ENCODE measurements at regions not wholly inside any gene's neighbourhood (a gene's known extent, or its start where the extent isn't known, plus 50 kb on each side); places are given as distances from the start of the nearest gene placed in this dataset.

DNA sequence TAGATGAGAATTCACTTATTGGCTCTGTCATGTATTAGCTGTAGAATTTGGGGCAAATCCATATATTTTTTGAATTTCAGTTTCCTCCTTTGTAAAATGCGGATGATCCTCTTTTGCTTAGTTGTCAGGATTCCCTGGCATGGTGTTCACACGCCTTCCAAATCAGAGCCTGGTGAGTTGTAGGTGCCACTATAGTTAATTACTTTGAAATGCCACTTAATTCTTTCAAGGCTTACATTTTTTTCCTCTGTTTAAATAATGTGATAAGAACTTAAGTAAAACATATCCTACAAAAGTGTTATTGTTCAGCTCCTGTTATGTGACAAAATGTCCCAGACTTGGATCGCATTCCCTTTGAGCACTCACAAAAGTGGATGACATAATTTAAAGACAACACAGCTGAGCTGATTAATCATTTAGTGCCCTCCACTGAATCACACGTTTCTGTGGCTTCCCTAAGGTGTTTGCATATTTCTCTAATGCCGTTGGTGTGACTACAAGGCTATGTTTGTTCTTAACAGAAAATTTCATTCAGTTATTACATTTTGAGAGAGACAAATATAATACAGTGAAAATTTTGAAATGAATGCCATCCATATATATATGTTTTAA lies 471.2 kb upstream of the CHST9 start:
- TF ChIP-seq, protein P1, sequence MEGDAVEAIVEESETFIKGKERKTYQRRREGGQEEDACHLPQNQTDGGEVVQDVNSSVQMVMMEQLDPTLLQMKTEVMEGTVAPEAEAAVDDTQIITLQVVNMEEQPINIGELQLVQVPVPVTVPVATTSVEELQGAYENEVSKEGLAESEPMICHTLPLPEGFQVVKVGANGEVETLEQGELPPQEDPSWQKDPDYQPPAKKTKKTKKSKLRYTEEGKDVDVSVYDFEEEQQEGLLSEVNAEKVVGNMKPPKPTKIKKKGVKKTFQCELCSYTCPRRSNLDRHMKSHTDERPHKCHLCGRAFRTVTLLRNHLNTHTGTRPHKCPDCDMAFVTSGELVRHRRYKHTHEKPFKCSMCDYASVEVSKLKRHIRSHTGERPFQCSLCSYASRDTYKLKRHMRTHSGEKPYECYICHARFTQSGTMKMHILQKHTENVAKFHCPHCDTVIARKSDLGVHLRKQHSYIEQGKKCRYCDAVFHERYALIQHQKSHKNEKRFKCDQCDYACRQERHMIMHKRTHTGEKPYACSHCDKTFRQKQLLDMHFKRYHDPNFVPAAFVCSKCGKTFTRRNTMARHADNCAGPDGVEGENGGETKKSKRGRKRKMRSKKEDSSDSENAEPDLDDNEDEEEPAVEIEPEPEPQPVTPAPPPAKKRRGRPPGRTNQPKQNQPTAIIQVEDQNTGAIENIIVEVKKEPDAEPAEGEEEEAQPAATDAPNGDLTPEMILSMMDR (IDR thresholded peaks at IDR 0.05), result no peak
- TF ChIP-seq POLR2A (IDR thresholded peaks at IDR 0.05) (no peak), POLR2AphosphoS5 (IDR thresholded peaks at IDR 0.05) (no peak), EP300 (IDR thresholded peaks at IDR 0.05) (no peak)
